Posterior cingulate gyrus (tissue), 11 donors: ENCODE measurements at regions not wholly inside any gene's neighbourhood (a gene's known extent, or its start where the extent isn't known, plus 50 kb on each side); places are given as distances from the start of the nearest gene placed in this dataset.
"Not testable (repeated sequence)": the region's sequence is repeated elsewhere in the genome, so short reads cannot be mapped to it uniquely, and the experiment has no call there.

Experiments used
- DNase-seq, 10 donors: peaks; one replicate each; pipeline versions ENCODE4 v3.0.0 to v3.0.0-alpha.2; 2020 to 2021; ENCODE audit warnings: mixed read lengths in 3 of 10
- intact Hi-C: fragments of 100-400 bp; cut with DNase I; formaldehyde crosslinking; loops from one replicate; pipeline ENCODE4 v1.15.1; 2023

GRCh38 chr9:86636519-86636918 is 282.3 kb upstream of the TUT7 start:
- no peak for DNase-seq
- intact Hi-C loops, result no loop called here

- intact Hi-C loops, result no loop called here
- DNase-seq, result no peak
Observed at GRCh38 chr9:86636038-86636437, 281.8 kb upstream of the TUT7 start.

GRCh38 chr9:86634501-86634900 is 280.3 kb upstream of the TUT7 start:
- intact Hi-C loops, result no loop called here

GRCh38 chr9:86633945-86634344 is 279.7 kb upstream of the TUT7 start:
- DNase-seq, result no peak
- intact Hi-C loops, result no loop called here

More at GRCh38 chr9:86634501-86634900, 280.3 kb upstream of the TUT7 start:
- no peak for DNase-seq

GRCh38 chr9:86632537-86632936 is 278.3 kb upstream of the TUT7 start:
- no peak for DNase-seq
- intact Hi-C loops, result no loop called here

- intact Hi-C loops, result no loop called here
- DNase-seq, result no peak
Observed at GRCh38 chr9:86629530-86629929, 275.3 kb upstream of the TUT7 start.

GRCh38 chr9:86626802-86627201 is 272.6 kb upstream of the TUT7 start:
- DNase-seq, result no peak
- intact Hi-C loops, result no loop called here

GRCh38 chr9:86624630-86625029 is 270.4 kb upstream of the TUT7 start:
- intact Hi-C loops, result no loop called here
- DNase-seq, result no peak

GRCh38 chr9:86614871-86615849 is 260.9 kb upstream of the TUT7 start:
- peak in 1 of 10 donors; percentile 16 for DNase-seq
- intact Hi-C loops, result loop anchor here (5.0 kb wide), 1 partner anchor 332 kb away; the partner anchor contains the start of gene GAS1

- intact Hi-C loops, result no loop called here
- DNase-seq, result no peak
Observed at GRCh38 chr9:86613943-86614342, 259.7 kb upstream of the TUT7 start.

GRCh38 chr9:86611534-86611933 is 257.3 kb upstream of the TUT7 start:
- intact Hi-C loops, DNase-seq: not testable (repeated sequence)

GRCh38 chr9:86605303-86605702 is 251.1 kb upstream of the TUT7 start:
- no peak for DNase-seq
- intact Hi-C loops, result no loop called here

- no peak for DNase-seq
- intact Hi-C loops, result no loop called here
Observed at GRCh38 chr9:86604741-86605140, 250.5 kb upstream of the TUT7 start.

GRCh38 chr9:86602715-86603114 is 248.5 kb upstream of the TUT7 start:
- no peak for DNase-seq
- intact Hi-C loops, result no loop called here

- no peak for DNase-seq
Observed at GRCh38 chr9:86601697-86602096, 247.5 kb upstream of the TUT7 start.

GRCh38 chr9:86600977-86601376 is 246.8 kb upstream of the TUT7 start:
- DNase-seq, result no peak
- intact Hi-C loops, result no loop called here

More at GRCh38 chr9:86601697-86602096, 247.5 kb upstream of the TUT7 start:
- intact Hi-C loops, result no loop called here

- no peak for DNase-seq
- intact Hi-C loops, result no loop called here
Observed at GRCh38 chr9:86600291-86600690, 246.1 kb upstream of the TUT7 start.

GRCh38 chr9:86599561-86599960 is 245.4 kb upstream of the TUT7 start:
- intact Hi-C loops, result no loop called here
- DNase-seq, result no peak

- intact Hi-C loops, result no loop called here
- no peak for DNase-seq
Observed at GRCh38 chr9:86598411-86599239, 244.4 kb upstream of the TUT7 start.

GRCh38 chr9:86594724-86595123 is 240.5 kb upstream of the TUT7 start:
- intact Hi-C loops, result no loop called here
- no peak for DNase-seq

GRCh38 chr9:86591472-86591871 is 237.3 kb upstream of the TUT7 start:
- intact Hi-C loops, result no loop called here
- no peak for DNase-seq
